IPS-15b (cell line): ENCODE measurements at regions not wholly inside any gene's neighbourhood (a gene's known extent, or its start where the extent isn't known, plus 50 kb on each side); places are given as distances from the start of the nearest gene placed in this dataset.

Experiments used
- H3K27me3 ChIP-seq: one replicate; pipeline ENCODE4 v1.6.1; 2013; ENCODE audit warnings: low read length; ENCODE audit not compliant: control insufficient read depth, insufficient read depth
- H3K36me3 ChIP-seq: one replicate; pipeline ENCODE4 v1.6.1; 2013; ENCODE audit warnings: low read length; ENCODE audit not compliant: control insufficient read depth, insufficient read depth
- H3K4me1 ChIP-seq: one replicate; pipeline ENCODE4 v1.6.1; 2013; ENCODE audit warnings: mild to moderate bottlenecking, low read length; ENCODE audit not compliant: control insufficient read depth, insufficient read depth
- H3K4me3 ChIP-seq: one replicate; pipeline ENCODE4 v1.5.1; 2013; ENCODE audit warnings: low read depth, low read length
- H3K9ac ChIP-seq: one replicate; pipeline ENCODE4 v1.6.1; 2013; ENCODE audit warnings: low read depth, mild to moderate bottlenecking, low read length
- H3K9me3 ChIP-seq: one replicate; pipeline ENCODE4 v1.6.1; 2013; ENCODE audit warnings: mild to moderate bottlenecking, low read length; ENCODE audit not compliant: control insufficient read depth, insufficient read depth

GRCh38 chr2:145286716-145287275 lies 766.9 kb upstream of the ZEB2 start:
- H3K4me1 ChIP-seq, result no peaks in the 10 kb centered on the region
- no peaks in the 10 kb centered on the region for H3K9me3 ChIP-seq
- H3K4me3 ChIP-seq, result no peak overlapping the region
- H3K27me3 ChIP-seq, result no peaks in the 10 kb centered on the region
- no peak overlapping the region for H3K9ac ChIP-seq
- H3K36me3 ChIP-seq, result no peaks in the 10 kb centered on the region

GRCh38 chr2:145284551-145284950 lies 764.6 kb upstream of the ZEB2 start:
- H3K4me3 ChIP-seq, result no peak overlapping the region
- no peaks in the 10 kb centered on the region for H3K36me3 ChIP-seq
- no peaks in the 10 kb centered on the region for H3K9me3 ChIP-seq
- H3K27me3 ChIP-seq, result no peaks in the 10 kb centered on the region
- no peaks in the 10 kb centered on the region for H3K4me1 ChIP-seq
- H3K9ac ChIP-seq, result no peak overlapping the region

DNA sequence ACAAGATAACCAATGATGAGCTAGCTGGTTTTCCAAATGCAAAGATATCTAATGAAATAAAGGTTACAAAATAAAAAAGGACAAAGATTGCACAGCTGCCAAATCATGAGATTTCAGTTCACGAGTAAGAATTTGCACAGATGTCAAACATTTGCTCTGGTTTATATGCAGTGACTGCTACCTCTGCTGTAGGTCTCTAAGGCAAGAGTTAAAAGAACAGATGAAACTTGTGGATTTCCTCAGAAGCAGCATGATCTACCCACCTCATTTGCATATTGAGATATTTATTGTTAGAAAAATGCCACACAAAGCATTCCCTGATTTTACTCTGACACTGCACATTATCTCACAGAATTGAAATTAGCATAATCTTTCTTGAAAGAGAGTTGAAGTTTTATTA lies 763.2 kb upstream of the ZEB2 start:
- Histone ChIP-seq H3K9me3 (no peaks in the 10 kb centered on the region), H3K36me3 (no peaks in the 10 kb centered on the region), H3K9ac (no peak overlapping the region), H3K4me3 (no peak overlapping the region), H3K27me3 (no peaks in the 10 kb centered on the region), H3K4me1 (no peaks in the 10 kb centered on the region)

DNA sequence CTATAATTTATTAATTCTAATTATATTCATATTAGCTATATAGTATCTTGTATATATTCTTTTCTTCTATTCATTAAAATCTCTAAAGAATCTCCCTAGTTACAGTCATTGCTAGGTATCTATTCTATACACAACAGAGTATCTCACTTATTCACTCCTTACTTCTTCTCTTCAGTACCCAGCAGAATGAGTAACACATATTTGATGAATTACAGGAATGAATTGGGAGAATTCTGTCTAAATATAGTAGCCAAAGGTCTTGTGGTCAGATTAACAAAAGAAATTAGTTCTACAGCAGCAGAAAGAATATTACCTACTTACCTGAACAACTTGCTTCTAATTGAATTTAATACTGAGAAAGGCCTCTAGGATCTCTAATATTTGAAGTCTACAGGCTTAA lies 758.0 kb upstream of the ZEB2 start:
- Histone ChIP-seq H3K4me3 (no peak overlapping the region), H3K9me3 (no peaks in the 10 kb centered on the region), H3K9ac (no peak overlapping the region), H3K4me1 (no peaks in the 10 kb centered on the region), H3K27me3 (no peaks in the 10 kb centered on the region), H3K36me3 (no peaks in the 10 kb centered on the region)

DNA sequence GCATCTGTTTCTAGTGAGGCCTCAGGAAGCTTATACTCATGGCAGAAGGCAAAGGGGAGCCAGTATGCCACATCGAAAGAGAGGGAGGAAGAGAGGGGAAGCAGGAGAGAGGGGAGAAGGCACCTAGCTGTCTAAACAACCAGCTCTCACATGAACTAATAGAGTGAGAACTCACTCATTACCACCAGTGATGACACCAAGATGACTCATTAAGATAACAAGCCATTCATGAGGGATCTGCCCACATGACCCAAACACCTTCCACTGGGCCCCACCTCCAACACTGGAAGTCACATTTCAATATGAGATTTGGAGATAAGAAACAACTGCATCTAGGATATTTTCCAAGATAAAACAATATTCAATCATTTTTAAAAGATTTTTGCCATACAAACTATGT lies 753.9 kb upstream of the ZEB2 start:
- Histone ChIP-seq H3K9me3 (no peaks in the 10 kb centered on the region), H3K9ac (no peak overlapping the region), H3K36me3 (no peaks in the 10 kb centered on the region), H3K27me3 (no peaks in the 10 kb centered on the region), H3K4me1 (no peaks in the 10 kb centered on the region), H3K4me3 (no peak overlapping the region)

- no peaks in the 10 kb centered on the region for H3K27me3 ChIP-seq
- H3K36me3 ChIP-seq, result no peaks in the 10 kb centered on the region
- no peak overlapping the region for H3K4me3 ChIP-seq
- H3K4me1 ChIP-seq, result no peaks in the 10 kb centered on the region
- H3K9ac ChIP-seq, result no peak overlapping the region
- no peaks in the 10 kb centered on the region for H3K9me3 ChIP-seq
Observed at GRCh38 chr2:145268931-145269330, 749.0 kb upstream of the ZEB2 start.

- no peaks in the 10 kb centered on the region for H3K9me3 ChIP-seq
- H3K4me1 ChIP-seq, result no peaks in the 10 kb centered on the region
- no peaks in the 10 kb centered on the region for H3K36me3 ChIP-seq
- H3K9ac ChIP-seq, result no peak overlapping the region
- no peaks in the 10 kb centered on the region for H3K27me3 ChIP-seq
- H3K4me3 ChIP-seq, result no peak overlapping the region
Observed at GRCh38 chr2:145267451-145267850, 747.5 kb upstream of the ZEB2 start.

GRCh38 chr2:145265244-145265643 lies 745.3 kb upstream of the ZEB2 start:
- no peak overlapping the region for H3K9ac ChIP-seq
- H3K36me3 ChIP-seq, result no peaks in the 10 kb centered on the region
- no peaks in the 10 kb centered on the region for H3K9me3 ChIP-seq
- no peak overlapping the region for H3K4me3 ChIP-seq
- no peaks in the 10 kb centered on the region for H3K4me1 ChIP-seq
- H3K27me3 ChIP-seq, result no peaks in the 10 kb centered on the region

DNA sequence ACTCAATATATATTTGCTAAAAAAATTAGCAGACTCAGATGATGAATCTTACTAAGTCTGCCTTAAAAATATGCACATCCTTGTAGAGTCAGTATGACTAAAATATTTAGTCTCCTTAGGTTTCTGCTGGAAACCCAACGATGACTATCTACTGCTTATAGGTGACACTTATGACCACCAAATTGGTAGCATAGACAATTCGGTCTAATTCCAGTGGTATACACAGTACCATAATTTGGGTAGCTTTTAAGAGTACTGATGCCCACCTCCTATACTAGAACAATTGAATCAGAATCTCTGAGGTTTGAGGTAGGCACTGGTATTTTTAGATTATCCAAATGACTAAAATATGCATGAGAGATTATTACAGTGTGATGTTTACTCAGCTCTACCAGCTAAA lies 740.8 kb upstream of the ZEB2 start:
- H3K27me3 ChIP-seq, result no peaks in the 10 kb centered on the region
- no peak overlapping the region for H3K9ac ChIP-seq
- no peak overlapping the region for H3K4me3 ChIP-seq
- H3K36me3 ChIP-seq, result no peaks in the 10 kb centered on the region
- H3K4me1 ChIP-seq, result no peaks in the 10 kb centered on the region
- no peaks in the 10 kb centered on the region for H3K9me3 ChIP-seq

- H3K9me3 ChIP-seq, result no peaks in the 10 kb centered on the region
- H3K36me3 ChIP-seq, result no peaks in the 10 kb centered on the region
- H3K4me3 ChIP-seq, result no peak overlapping the region
- no peaks in the 10 kb centered on the region for H3K4me1 ChIP-seq
- H3K27me3 ChIP-seq, result no peaks in the 10 kb centered on the region
- H3K9ac ChIP-seq, result no peak overlapping the region
Observed at GRCh38 chr2:145260081-145260480, 740.2 kb upstream of the ZEB2 start.

- no peaks in the 10 kb centered on the region for H3K27me3 ChIP-seq
- no peak overlapping the region for H3K4me3 ChIP-seq
- H3K9ac ChIP-seq, result no peak overlapping the region
- H3K36me3 ChIP-seq, result no peaks in the 10 kb centered on the region
- H3K4me1 ChIP-seq, result no peaks in the 10 kb centered on the region
- H3K9me3 ChIP-seq, result no peaks in the 10 kb centered on the region
Observed at GRCh38 chr2:145258903-145259579, 739.1 kb upstream of the ZEB2 start.

- no peak overlapping the region for H3K9ac ChIP-seq
- no peak overlapping the region for H3K4me3 ChIP-seq
- no peaks in the 10 kb centered on the region for H3K9me3 ChIP-seq
- H3K36me3 ChIP-seq, result no peaks in the 10 kb centered on the region
- no peaks in the 10 kb centered on the region for H3K27me3 ChIP-seq
- H3K4me1 ChIP-seq, result no peaks in the 10 kb centered on the region
Observed at GRCh38 chr2:145257931-145258330, 738.0 kb upstream of the ZEB2 start.
